ENCODE measurements at regions not wholly inside any gene's neighbourhood (a gene's known extent, or its start where the extent isn't known, plus 50 kb on each side); places are given as distances from the start of the nearest gene placed in this dataset.

- no peak for TF ChIP-seq CTCF (IDR thresholded peaks at IDR 0.05; ENCODE audit: low read depth, low read length)
- no peak for DNase-seq
Measured at GRCh38 chr2:181762000-181762399, 81.7 kb upstream of the NEUROD1 start.

GRCh38 chr2:181762848-181763247 is 82.5 kb upstream of the NEUROD1 start:
- no peak for TF ChIP-seq CTCF (IDR thresholded peaks at IDR 0.05; ENCODE audit: low read depth, low read length)
- no peak for DNase-seq

More at GRCh38 chr2:181762000-181762399, 81.7 kb upstream of the NEUROD1 start:
- Histone ChIP-seq H3K27ac (no peak overlapping the region), H3K27me3 (ENCODE audit: insufficient read depth, low read depth, severe bottlenecking) (no peaks in the 10 kb centered on the region), H3K4me3 (ENCODE audit: low read depth, low read length) (no peak overlapping the region), H3K9me3 (ENCODE audit: severe bottlenecking) (peaks cover 4% of the 10 kb centered on the region), H3K36me3 (no peaks in the 10 kb centered on the region)

GRCh38 chr2:181763423-181763822 is 83.1 kb upstream of the NEUROD1 start:
- DNase-seq, result no peak
- H3K27me3 ChIP-seq (ENCODE audit: insufficient read depth, low read depth, severe bottlenecking), result no peaks in the 10 kb centered on the region
- peaks cover 4% of the 10 kb centered on the region for H3K9me3 ChIP-seq (ENCODE audit: severe bottlenecking)
- H3K36me3 ChIP-seq, result no peaks in the 10 kb centered on the region
- TF ChIP-seq CTCF (IDR thresholded peaks at IDR 0.05; ENCODE audit: low read depth, low read length), result no peak
- H3K4me3 ChIP-seq (ENCODE audit: low read depth, low read length), result no peak overlapping the region
- H3K27ac ChIP-seq, result no peak overlapping the region

More at GRCh38 chr2:181762848-181763247, 82.5 kb upstream of the NEUROD1 start:
- Histone ChIP-seq H3K27me3 (ENCODE audit: insufficient read depth, low read depth, severe bottlenecking) (no peaks in the 10 kb centered on the region), H3K4me3 (ENCODE audit: low read depth, low read length) (no peak overlapping the region), H3K27ac (no peak overlapping the region), H3K36me3 (no peaks in the 10 kb centered on the region), H3K9me3 (ENCODE audit: severe bottlenecking) (peaks cover 4% of the 10 kb centered on the region)

GRCh38 chr2:181764095-181764963 is 84.0 kb upstream of the NEUROD1 start:
- H3K36me3 ChIP-seq, result no peaks in the 10 kb centered on the region
- no peak for DNase-seq
- no peak for TF ChIP-seq CTCF (IDR thresholded peaks at IDR 0.05; ENCODE audit: low read depth, low read length)
- H3K9me3 ChIP-seq (ENCODE audit: severe bottlenecking), result peaks cover 4% of the 10 kb centered on the region
- H3K27me3 ChIP-seq (ENCODE audit: insufficient read depth, low read depth, severe bottlenecking), result no peaks in the 10 kb centered on the region
- H3K4me3 ChIP-seq (ENCODE audit: low read depth, low read length), result no peak overlapping the region
- no peak overlapping the region for H3K27ac ChIP-seq

GRCh38 chr2:181766129-181766528 is 85.8 kb upstream of the NEUROD1 start:
- H3K27ac ChIP-seq, result no peak overlapping the region
- H3K4me3 ChIP-seq (ENCODE audit: low read depth, low read length), result no peak overlapping the region
- TF ChIP-seq CTCF (IDR thresholded peaks at IDR 0.05; ENCODE audit: low read depth, low read length), result no peak
- no peaks in the 10 kb centered on the region for H3K36me3 ChIP-seq
- DNase-seq, result no peak
- no peaks in the 10 kb centered on the region for H3K27me3 ChIP-seq (ENCODE audit: insufficient read depth, low read depth, severe bottlenecking)
- H3K9me3 ChIP-seq (ENCODE audit: severe bottlenecking), result no peaks in the 10 kb centered on the region
